ENCODE measurements at regions not wholly inside any gene's neighbourhood (a gene's known extent, or its start where the extent isn't known, plus 50 kb on each side); places are given as distances from the start of the nearest gene placed in this dataset.

DNA sequence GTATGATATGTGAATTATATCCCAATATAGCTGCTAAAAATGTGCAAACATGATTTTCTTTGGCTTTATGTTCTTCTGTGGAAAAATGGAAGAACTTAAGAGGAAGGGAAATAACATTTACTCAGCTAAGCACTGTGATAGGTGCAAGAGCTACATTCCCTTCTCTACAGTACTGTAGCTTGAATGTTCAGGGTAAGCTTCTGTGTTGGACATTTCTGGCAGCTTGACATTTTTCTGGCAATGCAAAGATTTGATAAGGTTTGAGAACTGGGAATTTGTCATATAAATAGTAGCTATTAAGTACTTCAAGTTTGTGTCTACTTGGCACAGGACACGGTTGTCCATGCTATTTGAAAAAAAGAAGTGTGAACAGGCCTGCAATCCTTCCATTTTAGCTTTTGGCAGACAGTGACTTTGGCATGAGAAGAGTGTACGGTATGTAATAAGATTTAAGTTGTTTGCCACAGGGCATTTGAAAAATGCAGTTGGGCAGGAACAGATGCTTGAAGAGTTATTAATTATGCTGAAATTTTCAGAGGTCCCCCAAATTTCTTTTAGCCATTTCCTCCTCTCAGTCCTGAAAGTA lies 77.6 kb downstream of the KIF4B start:
- no peak overlapping the region for H3K4me3 Mint-ChIP-seq
- H3K27me3 Mint-ChIP-seq: peaks cover 13% of the 10 kb centered on the region
- H3K27ac Mint-ChIP-seq: no peak overlapping the region
- H3K9me3 Mint-ChIP-seq (ENCODE audit: low read depth): no peaks in the 10 kb centered on the region
- POLR2A ChIA-PET: no interaction called here
- CTCF ChIA-PET: no interaction called here
- DNase-seq (no peak), ATAC-seq (no peak)
- H3K36me3 Mint-ChIP-seq (ENCODE audit: low read depth): no peaks in the 10 kb centered on the region
- H3K4me1 Mint-ChIP-seq: no peaks in the 10 kb centered on the region
- intact Hi-C loops (cut with DNase I, micrococcal nuclease): no loop called here

GRCh38 chr5:155091768-155092717 lies 78.5 kb downstream of the KIF4B start:
- Mint-ChIP-seq H3K27me3 (peaks cover 14% of the 10 kb centered on the region), H3K27ac (no peak overlapping the region), H3K36me3 (ENCODE audit: low read depth) (no peaks in the 10 kb centered on the region), H3K9me3 (ENCODE audit: low read depth) (no peaks in the 10 kb centered on the region), H3K4me3 (no peak overlapping the region), H3K4me1 (no peaks in the 10 kb centered on the region)
- CTCF ChIA-PET: no interaction called here
- ATAC-seq (no peak), DNase-seq (no peak)
- intact Hi-C loops (cut with DNase I, micrococcal nuclease): no loop called here
- POLR2A ChIA-PET: interaction anchor here (0.6 kb wide), 1 partner anchor 455 kb away, joined by 3 read pairs; no protein-coding TSS in a partner anchor

DNA sequence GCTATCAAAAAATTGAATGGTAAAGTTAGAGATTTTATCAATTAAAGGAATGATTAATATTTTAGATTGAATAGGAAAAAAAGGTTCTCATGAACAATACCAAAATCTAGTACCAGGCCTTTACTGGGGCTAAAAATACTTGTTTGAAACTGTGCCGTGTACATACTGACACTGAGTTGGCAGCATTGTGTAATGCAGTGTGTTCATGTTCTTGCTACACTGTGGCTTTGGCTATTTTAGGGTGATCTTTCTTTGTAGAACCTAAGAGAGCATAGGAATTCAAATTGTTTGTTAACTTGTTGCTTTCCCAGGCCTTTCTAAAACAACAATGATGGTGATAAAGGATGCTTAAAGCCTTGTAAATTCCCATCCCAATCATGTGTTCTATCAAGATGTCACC lies 80.9 kb downstream of the KIF4B start:
- POLR2A ChIA-PET: no interaction called here
- H3K36me3 Mint-ChIP-seq (ENCODE audit: low read depth): no peaks in the 10 kb centered on the region
- no peak overlapping the region for H3K27ac Mint-ChIP-seq
- DNase-seq (no peak), ATAC-seq (no peak)
- peaks cover 15% of the 10 kb centered on the region for H3K27me3 Mint-ChIP-seq
- no peak overlapping the region for H3K4me3 Mint-ChIP-seq
- no peaks in the 10 kb centered on the region for H3K4me1 Mint-ChIP-seq
- intact Hi-C loops (cut with DNase I, micrococcal nuclease): no loop called here
- CTCF ChIA-PET: interaction anchor here (0.8 to 1.4 kb wide), 4 partner anchors 8 to 573 kb away, joined by 3 to 6 read pairs (median 4); no protein-coding TSS in a partner anchor
- H3K9me3 Mint-ChIP-seq (ENCODE audit: low read depth): no peaks in the 10 kb centered on the region

DNA sequence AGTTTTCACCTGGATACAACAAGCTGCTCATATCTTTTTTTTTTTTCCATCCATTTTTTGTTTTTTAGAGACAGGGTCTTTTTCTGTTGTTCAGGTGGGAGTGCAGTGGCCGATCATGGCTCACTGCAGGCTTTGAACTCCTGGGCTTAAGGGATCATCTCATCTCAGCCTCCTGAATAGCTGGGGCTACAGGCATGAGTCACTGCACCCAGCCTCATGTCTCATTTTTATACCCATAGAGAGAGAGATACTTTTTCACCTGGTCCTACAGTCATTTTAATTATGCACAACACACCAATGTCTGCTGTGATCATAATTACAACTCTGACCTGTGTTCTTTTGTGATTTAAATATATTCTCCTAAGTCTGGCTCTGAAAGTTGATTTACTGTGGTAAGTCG lies 84.4 kb downstream of the KIF4B start:
- POLR2A ChIA-PET: no interaction called here
- H3K27ac Mint-ChIP-seq: no peak overlapping the region
- no peaks in the 10 kb centered on the region for H3K9me3 Mint-ChIP-seq (ENCODE audit: low read depth)
- no peaks in the 10 kb centered on the region for H3K4me1 Mint-ChIP-seq
- no peak for ATAC-seq
- no peak for DNase-seq
- CTCF ChIA-PET: no interaction called here
- no peaks in the 10 kb centered on the region for H3K36me3 Mint-ChIP-seq (ENCODE audit: low read depth)
- intact Hi-C loops (cut with DNase I, micrococcal nuclease): no loop called here
- H3K4me3 Mint-ChIP-seq: no peak overlapping the region
- H3K27me3 Mint-ChIP-seq: peaks cover 18% of the 10 kb centered on the region

DNA sequence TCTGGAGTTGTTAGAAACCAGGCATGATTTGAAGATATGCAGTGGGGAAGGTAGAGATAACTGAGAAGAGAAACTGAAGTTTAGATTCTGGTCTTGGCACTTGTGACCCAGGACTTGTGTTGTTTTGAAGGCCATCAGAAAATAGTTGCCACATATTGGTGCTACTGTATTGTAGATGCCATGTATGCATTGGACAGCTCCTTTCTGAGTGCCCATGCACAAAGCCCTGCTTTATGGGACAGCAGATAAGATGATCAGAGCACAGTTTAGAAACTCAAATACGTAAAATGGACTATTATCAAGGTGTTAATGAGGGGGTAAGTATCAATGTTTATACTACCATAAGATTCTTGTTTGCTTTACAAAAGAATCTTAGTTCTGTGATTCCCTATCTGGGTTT lies 84.9 kb downstream of the KIF4B start:
- ATAC-seq: no peak
- Mint-ChIP-seq H3K36me3 (ENCODE audit: low read depth) (no peaks in the 10 kb centered on the region), H3K4me3 (no peak overlapping the region), H3K9me3 (ENCODE audit: low read depth) (no peaks in the 10 kb centered on the region), H3K4me1 (no peaks in the 10 kb centered on the region), H3K27ac (no peak overlapping the region), H3K27me3 (peaks cover 19% of the 10 kb centered on the region)
- CTCF ChIA-PET: no interaction called here
- POLR2A ChIA-PET: no interaction called here
- DNase-seq: no peak
- intact Hi-C loops (cut with DNase I, micrococcal nuclease): no loop called here

DNA sequence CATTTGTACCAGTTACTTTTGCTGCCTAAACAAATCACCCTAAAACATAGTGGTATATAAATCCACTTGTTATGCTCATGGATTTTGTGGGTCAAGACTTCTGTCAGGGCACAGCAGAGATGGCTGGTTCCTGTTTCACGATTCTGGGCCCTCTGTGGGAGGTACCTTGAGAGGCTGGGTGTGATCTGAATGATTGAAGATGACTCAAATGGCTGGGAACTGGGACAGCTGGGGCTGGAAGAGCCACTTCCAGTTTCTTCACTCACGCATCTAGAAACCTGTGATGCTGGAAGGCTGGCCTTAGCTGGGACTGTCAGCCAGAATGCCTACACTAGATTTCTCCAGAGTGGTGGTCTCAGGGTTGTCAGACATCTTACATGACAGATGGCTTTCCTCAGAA lies 88.1 kb downstream of the KIF4B start:
- CTCF ChIA-PET: no interaction called here
- intact Hi-C loops (cut with DNase I, micrococcal nuclease): no loop called here
- no peak overlapping the region for H3K4me3 Mint-ChIP-seq
- POLR2A ChIA-PET: no interaction called here
- peaks cover 13% of the 10 kb centered on the region for H3K27me3 Mint-ChIP-seq
- no peak overlapping the region for H3K27ac Mint-ChIP-seq
- no peaks in the 10 kb centered on the region for H3K36me3 Mint-ChIP-seq (ENCODE audit: low read depth)
- ATAC-seq: no peak
- DNase-seq: no peak
- H3K4me1 Mint-ChIP-seq: no peaks in the 10 kb centered on the region
- no peaks in the 10 kb centered on the region for H3K9me3 Mint-ChIP-seq (ENCODE audit: low read depth)

DNA sequence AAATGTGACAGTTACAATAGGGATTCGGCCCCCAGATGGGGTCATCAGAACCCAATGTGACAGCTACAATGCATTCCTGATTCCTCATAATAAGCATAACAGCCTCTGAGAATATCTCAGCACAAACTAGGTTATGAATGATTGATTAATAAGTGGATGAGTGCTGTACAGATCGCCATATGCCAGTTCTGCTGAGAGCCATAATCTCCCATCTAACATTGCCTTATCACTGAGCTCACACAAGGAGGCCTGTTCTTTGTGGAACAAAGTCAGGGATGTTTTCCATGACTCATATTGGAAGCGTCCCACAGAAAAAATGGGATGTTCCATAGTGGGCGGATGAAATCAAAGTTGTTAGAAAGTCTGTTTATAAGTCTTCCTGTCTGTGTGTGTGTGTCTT lies 89.6 kb downstream of the KIF4B start:
- ATAC-seq: no peak
- ChIA-PET POLR2A (no interaction called here), CTCF (no interaction called here)
- DNase-seq: no peak
- Mint-ChIP-seq H3K9me3 (ENCODE audit: low read depth) (no peaks in the 10 kb centered on the region), H3K27ac (no peak overlapping the region), H3K4me1 (no peaks in the 10 kb centered on the region), H3K4me3 (no peak overlapping the region), H3K27me3 (peaks cover 13% of the 10 kb centered on the region), H3K36me3 (ENCODE audit: low read depth) (no peaks in the 10 kb centered on the region)
- intact Hi-C loops (cut with DNase I, micrococcal nuclease): no loop called here

DNA sequence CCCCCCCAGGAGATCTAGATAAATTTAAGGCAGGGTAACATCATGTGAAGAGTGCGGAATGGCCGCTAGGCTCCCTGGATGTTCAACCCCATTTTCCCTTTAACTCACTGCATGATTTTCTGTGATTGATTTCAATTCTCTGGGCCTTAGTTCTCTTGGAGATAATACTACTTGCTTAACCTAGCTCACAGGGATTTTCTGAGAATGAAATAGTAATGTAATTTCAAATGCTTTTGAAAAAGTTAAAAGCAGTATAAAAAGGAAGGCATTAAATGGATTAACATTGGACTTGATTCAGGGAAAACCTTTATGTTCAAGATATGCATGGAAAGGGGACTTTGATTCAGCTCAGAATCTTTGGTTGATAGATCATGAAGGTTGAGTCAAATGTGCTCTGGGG lies 90.9 kb downstream of the KIF4B start:
- Mint-ChIP-seq H3K36me3 (ENCODE audit: low read depth) (no peaks in the 10 kb centered on the region), H3K27me3 (peaks cover 12% of the 10 kb centered on the region), H3K4me1 (no peaks in the 10 kb centered on the region), H3K4me3 (no peak overlapping the region), H3K27ac (no peak overlapping the region), H3K9me3 (ENCODE audit: low read depth) (no peaks in the 10 kb centered on the region)
- intact Hi-C loops (cut with DNase I, micrococcal nuclease): no loop called here
- ChIA-PET CTCF (no interaction called here), POLR2A (no interaction called here)
- DNase-seq (no peak), ATAC-seq (no peak)

DNA sequence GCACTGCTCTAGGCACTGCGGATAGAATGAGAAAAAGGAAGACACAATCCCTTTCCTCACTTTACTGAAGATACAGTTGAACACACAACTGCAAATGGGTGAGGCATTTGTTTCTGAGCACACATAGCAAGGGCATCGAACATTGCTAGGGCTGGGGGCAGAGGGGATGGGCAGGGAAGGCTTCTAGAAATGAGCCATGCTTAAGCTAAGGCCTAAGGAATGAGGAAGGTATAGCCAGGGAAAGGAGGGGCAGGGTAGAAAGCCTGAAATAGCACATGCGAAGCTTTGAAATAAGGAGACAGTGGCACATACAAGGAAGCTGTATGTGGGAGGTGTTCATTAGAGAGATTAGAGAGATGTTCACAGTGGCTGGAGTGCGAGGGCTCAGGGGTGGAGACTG lies 92.7 kb downstream of the KIF4B start:
- ATAC-seq (no peak), DNase-seq (no peak)
- intact Hi-C loops (cut with DNase I, micrococcal nuclease): no loop called here
- Mint-ChIP-seq H3K27ac (no peak overlapping the region), H3K36me3 (ENCODE audit: low read depth) (no peaks in the 10 kb centered on the region), H3K9me3 (ENCODE audit: low read depth) (no peaks in the 10 kb centered on the region), H3K27me3 (peaks cover 6% of the 10 kb centered on the region), H3K4me3 (no peak overlapping the region), H3K4me1 (no peaks in the 10 kb centered on the region)
- ChIA-PET CTCF (interaction anchor here (0.7 kb wide), 1 partner anchor 34 kb away, joined by 3 read pairs; no protein-coding TSS in a partner anchor), POLR2A (no interaction called here)

DNA sequence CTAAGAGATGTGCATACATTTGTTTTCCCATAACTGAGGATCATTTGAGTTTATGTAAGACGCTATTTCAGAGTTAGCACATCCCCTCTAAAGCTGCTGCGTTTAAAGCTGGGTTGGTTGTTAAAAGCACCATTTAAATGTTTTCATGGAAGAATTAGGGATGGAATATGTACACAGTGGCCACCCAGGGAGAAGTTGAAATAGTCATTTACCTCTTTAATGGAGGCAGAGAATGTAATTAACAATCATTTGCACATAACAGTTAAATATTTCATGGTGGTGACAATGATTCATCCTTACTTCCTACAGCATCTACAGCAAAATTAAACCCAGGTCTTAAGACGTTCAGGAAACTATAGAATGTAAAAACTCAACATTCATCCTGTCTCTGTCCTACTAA lies 100.3 kb downstream of the KIF4B start:
- Mint-ChIP-seq H3K36me3 (ENCODE audit: low read depth) (no peaks in the 10 kb centered on the region), H3K9me3 (ENCODE audit: low read depth) (no peaks in the 10 kb centered on the region), H3K27me3 (no peaks in the 10 kb centered on the region), H3K4me3 (no peak overlapping the region), H3K27ac (no peak overlapping the region), H3K4me1 (no peaks in the 10 kb centered on the region)
- ATAC-seq (no peak), DNase-seq (no peak)
- ChIA-PET POLR2A (no interaction called here), CTCF (no interaction called here)
- intact Hi-C loops (cut with DNase I, micrococcal nuclease): no loop called here

DNA sequence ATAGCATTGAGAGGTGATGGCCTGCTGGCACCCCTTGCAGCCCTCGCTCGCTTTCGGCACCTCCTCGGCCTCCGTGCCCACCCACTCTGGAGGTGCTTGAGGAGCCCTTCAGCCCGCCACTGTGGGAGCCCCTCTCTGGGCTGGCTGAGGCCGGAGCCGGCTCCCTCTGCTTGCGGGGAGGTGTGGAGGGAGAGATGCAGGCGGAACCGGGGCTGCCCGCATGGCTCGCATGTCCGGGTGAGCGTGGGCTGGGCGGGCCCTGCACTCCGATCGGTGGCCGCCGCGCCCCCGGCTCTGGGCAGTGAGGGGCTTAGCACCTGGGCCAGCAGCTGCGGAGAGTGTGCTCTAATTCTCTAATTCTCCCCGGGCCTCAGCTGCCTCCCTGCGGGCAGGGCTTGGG lies 101.1 kb downstream of the KIF4B start:
- Mint-ChIP-seq H3K4me1 (no peaks in the 10 kb centered on the region), H3K36me3 (ENCODE audit: low read depth) (no peaks in the 10 kb centered on the region), H3K27ac (no peak overlapping the region), H3K9me3 (ENCODE audit: low read depth) (no peaks in the 10 kb centered on the region), H3K27me3 (no peaks in the 10 kb centered on the region), H3K4me3 (no peak overlapping the region)
- no peak for ATAC-seq
- no peak for DNase-seq
- CTCF ChIA-PET: no interaction called here
- POLR2A ChIA-PET: no interaction called here
- intact Hi-C loops (cut with DNase I, micrococcal nuclease): no loop called here

DNA sequence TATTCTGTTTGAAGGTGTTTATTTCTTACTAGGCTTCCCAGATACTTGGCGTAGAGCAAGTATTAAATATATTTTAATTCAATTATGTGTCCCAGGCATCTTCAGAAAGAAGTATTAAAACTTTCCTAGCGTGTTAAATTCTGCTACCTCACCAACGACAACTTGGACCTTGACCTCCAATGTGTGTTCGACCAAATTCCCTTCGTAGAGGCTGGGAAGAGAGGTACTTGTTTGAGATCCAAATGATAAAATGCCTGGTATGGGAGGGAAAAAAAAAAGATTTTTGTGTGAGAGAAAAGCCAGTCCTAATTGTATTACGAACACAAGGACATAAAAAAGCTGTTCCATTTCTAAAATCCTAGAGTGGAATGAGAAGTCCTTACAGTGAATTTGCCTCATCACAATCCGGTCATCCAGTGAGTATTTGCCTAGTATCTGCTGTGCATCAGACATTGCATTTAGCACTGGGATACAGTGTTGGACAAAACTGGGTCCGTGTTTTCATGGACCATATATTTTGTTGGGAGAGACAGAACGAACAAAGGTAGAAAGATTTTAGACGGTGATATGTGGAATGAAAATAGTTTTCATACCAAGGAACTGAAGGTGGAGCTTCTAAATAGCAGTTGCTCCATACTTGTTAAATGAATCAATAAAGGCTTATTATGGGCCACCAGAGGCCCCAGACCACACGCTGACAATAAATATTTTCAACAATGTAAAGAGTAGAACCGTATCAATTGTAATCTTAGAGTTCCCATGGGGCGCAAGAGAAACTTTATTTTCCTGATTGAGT lies 103.1 kb downstream of the KIF4B start:
- POLR2A ChIA-PET: no interaction called here
- Mint-ChIP-seq H3K4me1 (no peaks in the 10 kb centered on the region), H3K27me3 (no peaks in the 10 kb centered on the region), H3K4me3 (no peak overlapping the region), H3K9me3 (ENCODE audit: low read depth) (no peaks in the 10 kb centered on the region), H3K27ac (no peak overlapping the region), H3K36me3 (ENCODE audit: low read depth) (no peaks in the 10 kb centered on the region)
- CTCF ChIA-PET: no interaction called here
- ATAC-seq (no peak), DNase-seq (no peak)
- intact Hi-C loops (cut with DNase I, micrococcal nuclease): no loop called here

All from activated CD4-positive, alpha-beta T cell treated with anti-CD3 and anti-CD28 coated beads for 36 hours (primary cell).